OCI-LY7 (cell line): ENCODE measurements at regions not wholly inside any gene's neighbourhood (a gene's known extent, or its start where the extent isn't known, plus 50 kb on each side); places are given as distances from the start of the nearest gene placed in this dataset.

Experiments used
- EZH2phosphoT487 ChIP-seq: fragments of 200-600 bp; sonication (generic); IDR thresholded peaks from 2 replicates; pipeline ENCODE4 v1.6.1; 2018; ENCODE audit warnings: low read depth, borderline replicate concordance, mild to moderate bottlenecking, mixed run types, antibody characterized with exemption, low read length, moderate library complexity, mixed read lengths
- TF ChIP-seq, protein P1 (sequence below): fragments of 200-600 bp; sonication (generic); conservative IDR thresholded peaks from 2 replicates; pipeline ENCODE4 v1.5.1; 2014; ENCODE audit warnings: mild to moderate bottlenecking, antibody characterized with exemption, low read length, moderate library complexity, mixed read lengths

DNA sequence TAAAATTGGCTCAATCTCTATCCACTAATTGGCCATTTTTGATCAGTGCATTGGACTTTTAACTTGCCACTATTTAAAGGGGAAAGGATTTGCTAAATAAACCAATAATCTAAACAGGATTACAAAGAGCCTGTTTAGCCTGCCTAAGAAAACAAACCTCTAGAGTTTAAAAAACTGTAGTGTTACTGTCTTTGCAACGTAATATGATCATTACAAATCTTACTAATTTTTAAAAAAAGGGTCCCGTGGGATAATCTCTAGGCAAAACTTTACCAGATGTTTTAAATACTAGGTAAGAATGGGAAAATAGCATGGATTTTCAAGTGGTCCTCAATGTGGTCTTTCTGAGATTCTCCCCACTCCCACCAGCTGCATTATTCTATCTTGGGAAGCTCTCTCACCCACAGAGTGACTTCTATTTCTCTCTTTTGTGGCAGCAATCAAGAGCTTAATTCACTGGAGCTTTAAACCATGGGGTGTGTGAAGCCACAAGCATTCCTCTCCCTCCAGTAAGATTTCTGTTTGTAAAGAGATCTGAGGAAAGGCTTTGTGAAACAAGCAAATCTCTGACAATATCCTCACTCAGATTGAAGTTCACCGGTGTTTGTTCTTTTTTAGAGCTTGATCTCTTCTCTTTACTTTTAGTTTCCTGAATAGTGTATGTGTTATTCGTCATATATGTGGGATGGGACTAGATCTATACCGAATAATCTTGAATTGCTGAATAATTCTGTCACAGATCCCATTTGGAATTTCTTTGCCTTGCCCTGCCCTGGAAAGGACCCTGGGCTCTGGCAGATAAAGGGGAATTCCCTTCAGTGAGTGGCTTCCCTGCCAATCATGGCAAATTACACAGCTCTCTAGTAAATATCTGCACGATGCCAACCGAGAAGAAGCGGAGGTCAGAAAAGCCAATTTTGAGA is 132.2 kb downstream of the TLR5 start:
- TF ChIP-seq, protein P1, sequence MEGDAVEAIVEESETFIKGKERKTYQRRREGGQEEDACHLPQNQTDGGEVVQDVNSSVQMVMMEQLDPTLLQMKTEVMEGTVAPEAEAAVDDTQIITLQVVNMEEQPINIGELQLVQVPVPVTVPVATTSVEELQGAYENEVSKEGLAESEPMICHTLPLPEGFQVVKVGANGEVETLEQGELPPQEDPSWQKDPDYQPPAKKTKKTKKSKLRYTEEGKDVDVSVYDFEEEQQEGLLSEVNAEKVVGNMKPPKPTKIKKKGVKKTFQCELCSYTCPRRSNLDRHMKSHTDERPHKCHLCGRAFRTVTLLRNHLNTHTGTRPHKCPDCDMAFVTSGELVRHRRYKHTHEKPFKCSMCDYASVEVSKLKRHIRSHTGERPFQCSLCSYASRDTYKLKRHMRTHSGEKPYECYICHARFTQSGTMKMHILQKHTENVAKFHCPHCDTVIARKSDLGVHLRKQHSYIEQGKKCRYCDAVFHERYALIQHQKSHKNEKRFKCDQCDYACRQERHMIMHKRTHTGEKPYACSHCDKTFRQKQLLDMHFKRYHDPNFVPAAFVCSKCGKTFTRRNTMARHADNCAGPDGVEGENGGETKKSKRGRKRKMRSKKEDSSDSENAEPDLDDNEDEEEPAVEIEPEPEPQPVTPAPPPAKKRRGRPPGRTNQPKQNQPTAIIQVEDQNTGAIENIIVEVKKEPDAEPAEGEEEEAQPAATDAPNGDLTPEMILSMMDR, result no peak
- TF ChIP-seq EZH2phosphoT487, result no peak
